ENCODE measurements at regions not wholly inside any gene's neighbourhood (a gene's known extent, or its start where the extent isn't known, plus 50 kb on each side); places are given as distances from the start of the nearest gene placed in this dataset.

GRCh38 chr1:219772265-219773036 lies 155.9 kb downstream of the SLC30A10 start:
- TF ChIP-seq CTCF (IDR thresholded peaks at IDR 0.05) (no peak), REST (IDR thresholded peaks at IDR 0.05; ENCODE audit: low read depth, low read length) (no peak), EP300 (IDR thresholded peaks at IDR 0.05; ENCODE audit: borderline replicate concordance in 1 of 2, low read depth in 1 of 2, low read length in 1 of 2) (no peak), CHD2 (IDR thresholded peaks at IDR 0.05; ENCODE audit: low read length, partially characterized antibody) (no peak), SIN3A (IDR thresholded peaks at IDR 0.05; ENCODE audit: borderline replicate concordance, low read depth, low read length) (no peak), POLR2AphosphoS5 (IDR thresholded peaks at IDR 0.05; ENCODE audit: low read depth, low read length) (no peak), YY1 (IDR thresholded peaks at IDR 0.05; ENCODE audit: low read depth) (no peak), RCOR1 (IDR thresholded peaks at IDR 0.05; ENCODE audit: low read length) (no peak)

Measured in SK-N-SH (cell line).